Adrenal gland (tissue), 5 donors: ENCODE measurements at regions not wholly inside any gene's neighbourhood (a gene's known extent, or its start where the extent isn't known, plus 50 kb on each side); places are given as distances from the start of the nearest gene placed in this dataset.
"Not testable (repeated sequence)": the region's sequence is repeated elsewhere in the genome, so short reads cannot be mapped to it uniquely, and the experiment has no call there.

Experiments used
- POLR2A ChIP-seq, 2 donors: fragments of 450-650 bp; IDR thresholded peaks; one replicate each; pipeline ENCODE4 v1.6.1; 2017; ENCODE audit warnings: antibody characterized with exemption in 2 of 2, mild to moderate bottlenecking in 2 of 2, moderate library complexity in 1 of 2
- TF ChIP-seq, protein P1 (sequence below), 6 experiments: fragments of 450-650 bp in 4 of 6; fragments of 200-600 bp in 2 of 6; sonication (generic) in 1 of 6; IDR thresholded peaks; 1 replicate in 5 of 6; 2 replicates in 1 of 6; pipeline versions ENCODE4 v1.5.1 to v1.8.0; 2016 to 2021; ENCODE audit warnings: antibody characterized with exemption in 6 of 6, mild to moderate bottlenecking in 2 of 6, moderate library complexity in 1 of 6
- donor health status: DM: no; HTN: no; CAD: no.

DNA sequence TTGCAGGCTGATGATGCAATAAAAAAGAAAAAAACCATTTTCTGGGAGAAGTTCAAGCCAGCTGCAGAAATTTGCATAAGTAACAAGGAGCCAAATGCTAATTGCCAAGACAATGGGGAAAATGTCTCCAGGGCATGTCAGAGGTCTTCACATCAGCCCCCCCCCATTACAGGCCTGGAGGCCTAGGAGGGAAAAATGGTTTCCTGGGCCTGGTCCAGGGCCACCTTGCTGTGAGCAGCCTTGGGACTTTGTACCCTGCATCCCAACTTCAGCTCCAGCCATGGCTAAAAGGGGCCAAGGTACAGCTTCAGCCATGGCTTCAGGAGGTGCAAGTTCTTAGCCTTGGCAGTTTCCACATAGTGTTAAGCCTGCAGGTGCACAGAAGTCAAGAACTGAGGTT, 160.0 kb upstream of the IRS4 start:
- TF ChIP-seq, protein P1, sequence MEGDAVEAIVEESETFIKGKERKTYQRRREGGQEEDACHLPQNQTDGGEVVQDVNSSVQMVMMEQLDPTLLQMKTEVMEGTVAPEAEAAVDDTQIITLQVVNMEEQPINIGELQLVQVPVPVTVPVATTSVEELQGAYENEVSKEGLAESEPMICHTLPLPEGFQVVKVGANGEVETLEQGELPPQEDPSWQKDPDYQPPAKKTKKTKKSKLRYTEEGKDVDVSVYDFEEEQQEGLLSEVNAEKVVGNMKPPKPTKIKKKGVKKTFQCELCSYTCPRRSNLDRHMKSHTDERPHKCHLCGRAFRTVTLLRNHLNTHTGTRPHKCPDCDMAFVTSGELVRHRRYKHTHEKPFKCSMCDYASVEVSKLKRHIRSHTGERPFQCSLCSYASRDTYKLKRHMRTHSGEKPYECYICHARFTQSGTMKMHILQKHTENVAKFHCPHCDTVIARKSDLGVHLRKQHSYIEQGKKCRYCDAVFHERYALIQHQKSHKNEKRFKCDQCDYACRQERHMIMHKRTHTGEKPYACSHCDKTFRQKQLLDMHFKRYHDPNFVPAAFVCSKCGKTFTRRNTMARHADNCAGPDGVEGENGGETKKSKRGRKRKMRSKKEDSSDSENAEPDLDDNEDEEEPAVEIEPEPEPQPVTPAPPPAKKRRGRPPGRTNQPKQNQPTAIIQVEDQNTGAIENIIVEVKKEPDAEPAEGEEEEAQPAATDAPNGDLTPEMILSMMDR (IDR thresholded peaks at IDR 0.05), result not testable (repeated sequence)
- not testable (repeated sequence) for TF ChIP-seq POLR2A (IDR thresholded peaks at IDR 0.05)
